GM12878 (cell line): ENCODE measurements at regions not wholly inside any gene's neighbourhood (a gene's known extent, or its start where the extent isn't known, plus 50 kb on each side); places are given as distances from the start of the nearest gene placed in this dataset.

Experiments used
- ATAC-seq: fragments of 200-7000 bp; cut with Tn5 transposase; 3 replicates; pipeline ENCODE4 v1.9.1; 2020; ENCODE audit warnings: mild to moderate bottlenecking, moderate library complexity
- BruUV-seq: library from RNA; stranded (reverse); fragments of 400-500 nt; replicated peaks from 2 replicates; lab custom pipeline; 2021; lab: Mats Ljungman, UMichigan
- CTCF ChIA-PET: fragments of 300-600 bp; sonication (Branson Sonifier 250); formaldehyde crosslinking; extraction: SDS; loops from one replicate; lab custom pipeline; 2021; ENCODE audit warnings: inconsistent platforms; lab: Yijun Ruan, JAX
- POLR2A ChIA-PET: fragments of 350-600 bp; formaldehyde crosslinking; extraction: SDS; loops from one replicate; lab custom pipeline; 2021; ENCODE audit warnings: inconsistent platforms; lab: Charles Lee
- RAD21 ChIA-PET: fragments of 300-600 bp; sonication (Branson Sonifier 250); formaldehyde crosslinking; loops from one replicate; lab custom pipeline; 2023; ENCODE audit warnings: antibody characterized with exemption; ENCODE audit not compliant: unreplicated experiment; lab: Charles Lee
- SMC1A ChIA-PET: fragments of 300-600 bp; sonication (Branson Sonifier 250); formaldehyde crosslinking; loops from one replicate; lab custom pipeline; 2023; ENCODE audit not compliant: unreplicated experiment, uncharacterized antibody; lab: Charles Lee
- DNase-seq: peaks from one replicate; pipeline ENCODE4 v3.0.0-alpha.2; 2011; ENCODE audit warnings: low read depth, low spot score
- FAIRE-seq: peaks from 3 replicates; lab custom pipeline; 2011; peaks lifted over from hg19 to GRCh38; lab: Jason Lieb, UNC
- H2AFZ ChIP-seq: 2 replicates; pipeline ENCODE4 v1.6.0; 2011; ENCODE audit warnings: low read depth, low read length, control low read depth; ENCODE audit not compliant: control insufficient read depth
- H3K27ac ChIP-seq: 2 replicates; pipeline ENCODE4 v1.5.1; 2011; ENCODE audit warnings: control low read depth; ENCODE audit not compliant: control insufficient read depth, insufficient read depth
- H3K27me3 ChIP-seq, 2 experiments: replicated peaks in 1 of 2; 2 replicates each; pipeline versions ENCODE4 v1.6.0 to v1.6.1; 2011; ENCODE audit warnings: low read length in 1 of 2; ENCODE audit not compliant: control insufficient read depth in 2 of 2, insufficient read depth in 2 of 2
- H3K36me3 ChIP-seq, 2 experiments: 2 replicates each; pipeline ENCODE4 v1.5.1; 2011; ENCODE audit warnings: low read length in 1 of 2; ENCODE audit not compliant: control insufficient read depth in 2 of 2, insufficient read depth in 2 of 2
- H3K4me1 ChIP-seq: 2 replicates; pipeline ENCODE4 v1.6.1; 2011; ENCODE audit warnings: mild to moderate bottlenecking, low read length, moderate library complexity, mixed read lengths; ENCODE audit not compliant: control insufficient read depth, insufficient read depth
- H3K4me2 ChIP-seq: 2 replicates; pipeline ENCODE4 v1.6.0; 2011; ENCODE audit warnings: control low read depth; ENCODE audit not compliant: control insufficient read depth, insufficient read depth
- H3K4me3 ChIP-seq: fragments of 200-600 bp; sonication (generic); 2 replicates; pipeline ENCODE4 v1.5.1; 2016
- H3K79me2 ChIP-seq: 2 replicates; pipeline ENCODE4 v1.6.0; 2011; ENCODE audit warnings: low read length; ENCODE audit not compliant: control insufficient read depth, insufficient read depth
- H3K9ac ChIP-seq: 2 replicates; pipeline ENCODE4 v1.8.0; 2011; ENCODE audit warnings: low read length, control low read depth, mixed read lengths; ENCODE audit not compliant: control insufficient read depth, insufficient read depth
- H3K9me3 ChIP-seq: replicated peaks from 3 replicates; pipeline ENCODE4 v1.5.1; 2011; ENCODE audit warnings: mild to moderate bottlenecking, low read length; ENCODE audit not compliant: control insufficient read depth, insufficient read depth
- H4K20me1 ChIP-seq: 2 replicates; pipeline ENCODE4 v1.6.0; 2011; ENCODE audit not compliant: control insufficient read depth, insufficient read depth
- CHD1 ChIP-seq: IDR thresholded peaks from 2 replicates; pipeline ENCODE4 v1.6.1; 2012; ENCODE audit warnings: low read depth, low read length, improper control_type of control experiment
- CHD2 ChIP-seq: IDR thresholded peaks from 2 replicates; pipeline ENCODE4 v1.6.1; 2011; ENCODE audit warnings: low read depth, low read length, improper control_type of control experiment, borderline replicate concordance
- EP300 ChIP-seq, 2 experiments: fragments of 150-350 bp in 1 of 2; IDR thresholded peaks; 2 replicates each; pipeline ENCODE4 v1.6.1; 2011 to 2012; ENCODE audit warnings: low read depth in 2 of 2, low read length in 2 of 2, borderline replicate concordance in 1 of 2, improper control_type of control experiment in 1 of 2, inconsistent platforms in 1 of 2; ENCODE audit not compliant: control insufficient read depth in 1 of 2
- IKZF2 ChIP-seq, 2 experiments: fragments of 450-650 bp; IDR thresholded peaks; 2 replicates each; pipeline ENCODE4 v1.6.1; 2017; ENCODE audit warnings: mild to moderate bottlenecking in 2 of 2, moderate library complexity in 2 of 2
- IRF4 ChIP-seq: IDR thresholded peaks from 2 replicates; pipeline ENCODE4 v1.6.1; 2011; ENCODE audit warnings: low read depth, low read length
- MTA2 ChIP-seq: fragments of 450-650 bp; IDR thresholded peaks from 2 replicates; pipeline ENCODE4 v1.6.1; 2016; ENCODE audit warnings: low read depth, mild to moderate bottlenecking, moderate library complexity
- NFXL1 ChIP-seq: fragments of 450-650 bp; IDR thresholded peaks from 2 replicates; pipeline ENCODE4 v1.6.1; 2017; ENCODE audit warnings: antibody characterized with exemption, mild to moderate bottlenecking, borderline replicate concordance
- RAD21 ChIP-seq: IDR thresholded peaks from 2 replicates; pipeline ENCODE4 v1.6.1; 2011; ENCODE audit warnings: mild to moderate bottlenecking, low read depth, low read length, moderate library complexity; ENCODE audit not compliant: insufficient read depth
- RBBP5 ChIP-seq: fragments of 200-600 bp; sonication (generic); conservative IDR thresholded peaks from 2 replicates; pipeline ENCODE4 v1.6.1; 2016
- SMARCA5 ChIP-seq: fragments of 450-650 bp; IDR thresholded peaks from 2 replicates; pipeline ENCODE4 v1.6.1; 2017; ENCODE audit warnings: mild to moderate bottlenecking
- SMC3 ChIP-seq: IDR thresholded peaks from 2 replicates; pipeline ENCODE4 v1.6.1; 2011; ENCODE audit warnings: low read length, improper control_type of control experiment, borderline replicate concordance
- SRF ChIP-seq, 2 experiments: IDR thresholded peaks; 2 replicates each; pipeline ENCODE4 v1.6.1; 2011; ENCODE audit warnings: low read depth in 2 of 2, low read length in 2 of 2, mild to moderate bottlenecking in 1 of 2, moderate library complexity in 1 of 2
- ZZZ3 ChIP-seq: IDR thresholded peaks from 2 replicates; pipeline ENCODE4 v1.6.1; 2011; ENCODE audit warnings: low read depth; ENCODE audit not compliant: control insufficient read depth, insufficient read length
- WGBS: methylation state at CpG from one replicate; pipeline ENCODE4 v1.1.6; 2016; ENCODE audit warnings: low lambda C conversion rate; ENCODE audit not compliant: insufficient replicate concordance, insufficient coverage; ENCODE audit errors: missing lambda C conversion rate; 5-methylcytosine and 5-hydroxymethylcytosine counted together
- in situ Hi-C: fragments of 300-500 bp; cut with MboI; formaldehyde crosslinking; loops from 9 replicates; pipeline ENCODE4 v1.14.3; 2018; ENCODE audit warnings: mixed read lengths
- intact Hi-C: fragments of 100-400 bp; cut with micrococcal nuclease; formaldehyde crosslinking; loops from one replicate; pipeline ENCODE4 v1.14.2; 2022; ENCODE audit not compliant: unreplicated experiment
- TF ChIP-seq, protein P1 (sequence below): fragments of 450-650 bp; IDR thresholded peaks from 2 replicates; pipeline ENCODE4 v1.6.1; 2017; ENCODE audit warnings: mild to moderate bottlenecking, moderate library complexity
- TF ChIP-seq, protein P2 (sequence below): IDR thresholded peaks from 2 replicates; pipeline ENCODE4 v1.6.1; 2012; ENCODE audit warnings: low read depth, low read length, improper control_type of control experiment

DNA sequence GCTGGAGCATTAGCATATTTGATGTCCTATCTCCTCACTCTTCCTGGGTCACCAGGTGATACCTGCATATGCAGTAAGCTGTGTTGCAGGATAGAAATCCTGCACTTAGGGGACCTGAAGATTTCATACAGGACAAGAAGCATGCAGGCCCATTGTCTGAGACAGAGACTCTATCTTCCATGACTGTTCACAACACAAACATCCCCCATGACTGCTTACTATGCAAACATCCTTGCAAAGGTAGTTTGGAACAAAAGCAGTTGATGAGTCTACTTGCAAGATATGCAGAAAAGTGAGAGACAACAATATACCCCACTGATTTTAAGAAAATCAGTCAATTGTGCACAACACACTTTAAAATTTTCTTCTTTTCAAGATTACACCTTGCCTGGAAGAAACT, 108.6 kb upstream of the ZEB2 start:
- intact Hi-C loops (no loop called here), in situ Hi-C loops (no loop called here)
- DNase-seq: no peak
- no peak overlapping the region for H2AFZ ChIP-seq
- no peaks in the 10 kb centered on the region for H3K36me3 ChIP-seq
- peaks cover 0 to 4% of the 10 kb centered on the region in 2 experiments; a peak in 1 of 4 replicates for H3K27me3 ChIP-seq
- FAIRE-seq: no peak
- no peak overlapping the region for H3K4me2 ChIP-seq
- ChIA-PET POLR2A (no interaction called here), RAD21 (no interaction called here), CTCF (no interaction called here), SMC1A (no interaction called here)
- no peak for TF ChIP-seq IRF4
- H4K20me1 ChIP-seq: no peaks in the 10 kb centered on the region
- no peaks in the 10 kb centered on the region for H3K79me2 ChIP-seq
- H3K9me3 ChIP-seq: no peaks in the 10 kb centered on the region; the same call in 2 of the 3 replicates
- H3K9ac ChIP-seq: no peak overlapping the region
- no peaks in the 10 kb centered on the region for H3K4me1 ChIP-seq
- no TSS peak for BruUV-seq
- H3K4me3 ChIP-seq: no peak overlapping the region
- no peak overlapping the region for H3K27ac ChIP-seq
- ATAC-seq: no peak

DNA sequence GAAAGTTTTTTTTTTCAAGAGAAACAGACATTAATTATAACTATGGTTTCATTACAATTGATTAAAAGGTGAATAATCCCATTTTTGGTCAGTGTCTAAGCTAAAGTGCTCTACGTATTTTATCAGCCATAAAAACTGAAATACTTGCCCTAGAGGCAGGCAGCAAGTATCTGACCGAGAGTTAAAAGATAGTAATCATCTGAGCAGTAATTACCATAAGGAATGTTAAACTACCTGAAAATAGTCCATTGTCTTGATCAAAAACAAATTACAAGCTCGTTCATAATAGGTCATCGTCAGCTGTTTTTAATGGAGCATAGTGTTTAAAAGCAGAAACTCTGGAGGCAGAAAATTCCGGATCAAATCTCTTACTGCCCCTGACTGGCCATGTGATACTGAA, 105.7 kb upstream of the ZEB2 start:
- no TSS peak for BruUV-seq
- Histone ChIP-seq H3K9ac (no peak overlapping the region), H3K4me2 (no peak overlapping the region), H3K79me2 (no peaks in the 10 kb centered on the region), H2AFZ (no peak overlapping the region), H3K36me3 (no peaks in the 10 kb centered on the region), H3K27me3 (peaks cover 0 to 4% of the 10 kb centered on the region in 2 experiments; a peak in 1 of 4 replicates), H3K4me1 (no peaks in the 10 kb centered on the region), H3K9me3 (no peaks in the 10 kb centered on the region; the same call in 2 of the 3 replicates), H3K27ac (no peak overlapping the region), H3K4me3 (no peak overlapping the region), H4K20me1 (no peaks in the 10 kb centered on the region)
- 5% methylated on average over 5 of the region's 5 CpGs for WGBS
- no peak for ATAC-seq
- FAIRE-seq: no peak
- in situ Hi-C loops: no loop called here
- DNase-seq: no peak
- SMC1A ChIA-PET: interaction anchor here (0.6 to 1.0 kb wide), 3 partner anchors 23 to 102 kb away, joined by 3 read pairs; no protein-coding TSS in a partner anchor
- CTCF ChIA-PET: interaction anchor here (0.9 to 1.2 kb wide), 2 partner anchors 9 to 59 kb away, joined by 3 to 4 read pairs; no protein-coding TSS in a partner anchor
- POLR2A ChIA-PET: interaction anchor here (0.6 kb wide), 1 partner anchor 778 kb away, joined by 5 read pairs; no protein-coding TSS in a partner anchor
- no peak for TF ChIP-seq SMARCA5
- no peak for TF ChIP-seq EP300 (IDR thresholded peaks at IDR 0.05; ENCODE audit: borderline replicate concordance in 1 of 2, control insufficient read depth in 1 of 2, low read depth in 2 of 2, low read length in 2 of 2)
- no peak for TF ChIP-seq NFXL1
- no peak for TF ChIP-seq RBBP5
- no peak for TF ChIP-seq SRF (IDR thresholded peaks at IDR 0.05; ENCODE audit: low read depth in 2 of 2, low read length in 2 of 2)
- TF ChIP-seq, protein P1, sequence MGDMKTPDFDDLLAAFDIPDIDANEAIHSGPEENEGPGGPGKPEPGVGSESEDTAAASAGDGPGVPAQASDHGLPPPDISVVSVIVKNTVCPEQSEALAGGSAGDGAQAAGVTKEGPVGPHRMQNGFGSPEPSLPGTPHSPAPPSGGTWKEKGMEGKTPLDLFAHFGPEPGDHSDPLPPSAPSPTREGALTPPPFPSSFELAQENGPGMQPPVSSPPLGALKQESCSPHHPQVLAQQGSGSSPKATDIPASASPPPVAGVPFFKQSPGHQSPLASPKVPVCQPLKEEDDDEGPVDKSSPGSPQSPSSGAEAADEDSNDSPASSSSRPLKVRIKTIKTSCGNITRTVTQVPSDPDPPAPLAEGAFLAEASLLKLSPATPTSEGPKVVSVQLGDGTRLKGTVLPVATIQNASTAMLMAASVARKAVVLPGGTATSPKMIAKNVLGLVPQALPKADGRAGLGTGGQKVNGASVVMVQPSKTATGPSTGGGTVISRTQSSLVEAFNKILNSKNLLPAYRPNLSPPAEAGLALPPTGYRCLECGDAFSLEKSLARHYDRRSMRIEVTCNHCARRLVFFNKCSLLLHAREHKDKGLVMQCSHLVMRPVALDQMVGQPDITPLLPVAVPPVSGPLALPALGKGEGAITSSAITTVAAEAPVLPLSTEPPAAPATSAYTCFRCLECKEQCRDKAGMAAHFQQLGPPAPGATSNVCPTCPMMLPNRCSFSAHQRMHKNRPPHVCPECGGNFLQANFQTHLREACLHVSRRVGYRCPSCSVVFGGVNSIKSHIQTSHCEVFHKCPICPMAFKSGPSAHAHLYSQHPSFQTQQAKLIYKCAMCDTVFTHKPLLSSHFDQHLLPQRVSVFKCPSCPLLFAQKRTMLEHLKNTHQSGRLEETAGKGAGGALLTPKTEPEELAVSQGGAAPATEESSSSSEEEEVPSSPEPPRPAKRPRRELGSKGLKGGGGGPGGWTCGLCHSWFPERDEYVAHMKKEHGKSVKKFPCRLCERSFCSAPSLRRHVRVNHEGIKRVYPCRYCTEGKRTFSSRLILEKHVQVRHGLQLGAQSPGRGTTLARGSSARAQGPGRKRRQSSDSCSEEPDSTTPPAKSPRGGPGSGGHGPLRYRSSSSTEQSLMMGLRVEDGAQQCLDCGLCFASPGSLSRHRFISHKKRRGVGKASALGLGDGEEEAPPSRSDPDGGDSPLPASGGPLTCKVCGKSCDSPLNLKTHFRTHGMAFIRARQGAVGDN: no peak
- no peak for TF ChIP-seq CHD1
- no peak for TF ChIP-seq MTA2
- TF ChIP-seq, protein P2, sequence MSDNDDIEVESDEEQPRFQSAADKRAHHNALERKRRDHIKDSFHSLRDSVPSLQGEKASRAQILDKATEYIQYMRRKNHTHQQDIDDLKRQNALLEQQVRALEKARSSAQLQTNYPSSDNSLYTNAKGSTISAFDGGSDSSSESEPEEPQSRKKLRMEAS: no peak
- no peak for TF ChIP-seq ZZZ3
- TF ChIP-seq CHD2: no peak
- TF ChIP-seq RAD21: no peak
- TF ChIP-seq SMC3: no peak
- no peak for TF ChIP-seq IKZF2 (IDR thresholded peaks at IDR 0.05)
- RAD21 ChIA-PET: no interaction called here
- intact Hi-C loops: no loop called here
